Sigmoid colon (tissue), 4 donors: ENCODE measurements at regions not wholly inside any gene's neighbourhood (a gene's known extent, or its start where the extent isn't known, plus 50 kb on each side); places are given as distances from the start of the nearest gene placed in this dataset.

Experiments
- CTCF ChIP-seq, 4 experiments: fragments of 450-650 bp in 3 of 4; fragments of 200-600 bp in 1 of 4; IDR thresholded peaks; one replicate each; pipeline ENCODE4 v1.5.1; 2016 to 2019; ENCODE audit warnings: antibody characterized with exemption in 4 of 4, mild to moderate bottlenecking in 3 of 4, moderate library complexity in 2 of 4
- POLR2AphosphoS5 ChIP-seq, 4 donors: sonication (generic); formaldehyde crosslinking; IDR thresholded peaks; one replicate each; pipeline ENCODE4 v1.6.1; 2017; ENCODE audit warnings: antibody characterized with exemption in 4 of 4

GRCh38 chrX:26559855-26560254, 343.9 kb downstream of the MAGEB5 start:
- TF ChIP-seq CTCF (IDR thresholded peaks at IDR 0.05) (no peak), POLR2AphosphoS5 (IDR thresholded peaks at IDR 0.05) (no peak)
